ENCODE measurements at regions not wholly inside any gene's neighbourhood (a gene's known extent, or its start where the extent isn't known, plus 50 kb on each side); places are given as distances from the start of the nearest gene placed in this dataset.
"Not testable (repeated sequence)": the region's sequence is repeated elsewhere in the genome, so short reads cannot be mapped to it uniquely, and the experiment has no call there.

GRCh38 chr20:53777402-53777801 is 183.8 kb upstream of the ZNF217 start:
- H3K27ac ChIP-seq (ENCODE audit: low read depth, low read length); H3K9ac ChIP-seq (ENCODE audit: low read depth in 1 of 2, low read length in 2 of 2); H3K36me3 ChIP-seq (ENCODE audit: control insufficient read depth in 1 of 2, insufficient read depth in 2 of 2, low read length in 2 of 2); H3K4me3 ChIP-seq (ENCODE audit: low read depth in 1 of 2, low read length in 2 of 2); H3K9me3 ChIP-seq (ENCODE audit: control insufficient read depth in 1 of 2, low read length in 2 of 2); H3K27me3 ChIP-seq (ENCODE audit: control insufficient read depth in 1 of 2, insufficient read depth in 2 of 2, low read length in 2 of 2): not testable (repeated sequence)
- peaks cover 0 to 11% of the 10 kb centered on the region in 2 donors for H3K4me1 ChIP-seq (ENCODE audit: control insufficient read depth in 1 of 2, insufficient read depth in 2 of 2, low read length in 2 of 2)

GRCh38 chr20:53776858-53777257 is 183.2 kb upstream of the ZNF217 start:
- Histone ChIP-seq H3K36me3 (ENCODE audit: control insufficient read depth in 1 of 2, insufficient read depth in 2 of 2, low read length in 2 of 2) (no peaks in the 10 kb centered on the region), H3K9ac (ENCODE audit: low read depth in 1 of 2, low read length in 2 of 2) (no peak overlapping the region), H3K27me3 (ENCODE audit: control insufficient read depth in 1 of 2, insufficient read depth in 2 of 2, low read length in 2 of 2) (no peaks in the 10 kb centered on the region), H3K9me3 (ENCODE audit: control insufficient read depth in 1 of 2, low read length in 2 of 2) (no peaks in the 10 kb centered on the region), H3K27ac (ENCODE audit: low read depth, low read length) (no peak overlapping the region), H3K4me3 (ENCODE audit: low read depth in 1 of 2, low read length in 2 of 2) (no peak overlapping the region), H3K4me1 (ENCODE audit: control insufficient read depth in 1 of 2, insufficient read depth in 2 of 2, low read length in 2 of 2) (peaks cover 0 to 11% of the 10 kb centered on the region in 2 donors)

- no peak overlapping the region for H3K27ac ChIP-seq (ENCODE audit: low read depth, low read length)
- no peak overlapping the region for H3K4me3 ChIP-seq (ENCODE audit: low read depth in 1 of 2, low read length in 2 of 2)
- no peaks in the 10 kb centered on the region for H3K36me3 ChIP-seq (ENCODE audit: control insufficient read depth in 1 of 2, insufficient read depth in 2 of 2, low read length in 2 of 2)
- no peak overlapping the region for H3K9ac ChIP-seq (ENCODE audit: low read depth in 1 of 2, low read length in 2 of 2)
- peaks cover 0 to 11% of the 10 kb centered on the region in 2 donors for H3K4me1 ChIP-seq (ENCODE audit: control insufficient read depth in 1 of 2, insufficient read depth in 2 of 2, low read length in 2 of 2)
- H3K9me3 ChIP-seq (ENCODE audit: control insufficient read depth in 1 of 2, low read length in 2 of 2) = no peaks in the 10 kb centered on the region
- H3K27me3 ChIP-seq (ENCODE audit: control insufficient read depth in 1 of 2, insufficient read depth in 2 of 2, low read length in 2 of 2) = no peaks in the 10 kb centered on the region
Measured at GRCh38 chr20:53774461-53775203, 181.0 kb upstream of the ZNF217 start.

GRCh38 chr20:53773792-53774401 is 180.3 kb upstream of the ZNF217 start:
- Histone ChIP-seq H3K4me1 (ENCODE audit: control insufficient read depth in 1 of 2, insufficient read depth in 2 of 2, low read length in 2 of 2) (peaks cover 0 to 11% of the 10 kb centered on the region in 2 donors), H3K4me3 (ENCODE audit: low read depth in 1 of 2, low read length in 2 of 2) (no peak overlapping the region), H3K36me3 (ENCODE audit: control insufficient read depth in 1 of 2, insufficient read depth in 2 of 2, low read length in 2 of 2) (no peaks in the 10 kb centered on the region), H3K27me3 (ENCODE audit: control insufficient read depth in 1 of 2, insufficient read depth in 2 of 2, low read length in 2 of 2) (no peaks in the 10 kb centered on the region), H3K27ac (ENCODE audit: low read depth, low read length) (no peak overlapping the region), H3K9ac (ENCODE audit: low read depth in 1 of 2, low read length in 2 of 2) (no peak overlapping the region), H3K9me3 (ENCODE audit: control insufficient read depth in 1 of 2, low read length in 2 of 2) (no peaks in the 10 kb centered on the region)

GRCh38 chr20:53773066-53773791 is 179.6 kb upstream of the ZNF217 start:
- H3K27me3 ChIP-seq (ENCODE audit: control insufficient read depth in 1 of 2, insufficient read depth in 2 of 2, low read length in 2 of 2); H3K27ac ChIP-seq (ENCODE audit: low read depth, low read length); H3K4me3 ChIP-seq (ENCODE audit: low read depth in 1 of 2, low read length in 2 of 2); H3K36me3 ChIP-seq (ENCODE audit: control insufficient read depth in 1 of 2, insufficient read depth in 2 of 2, low read length in 2 of 2); H3K9me3 ChIP-seq (ENCODE audit: control insufficient read depth in 1 of 2, low read length in 2 of 2); H3K4me1 ChIP-seq (ENCODE audit: control insufficient read depth in 1 of 2, insufficient read depth in 2 of 2, low read length in 2 of 2); H3K9ac ChIP-seq (ENCODE audit: low read depth in 1 of 2, low read length in 2 of 2): not testable (repeated sequence)

GRCh38 chr20:53769041-53769440 is 175.4 kb upstream of the ZNF217 start:
- Histone ChIP-seq H3K9ac (ENCODE audit: low read depth in 1 of 2, low read length in 2 of 2) (no peak overlapping the region), H3K9me3 (ENCODE audit: control insufficient read depth in 1 of 2, low read length in 2 of 2) (no peaks in the 10 kb centered on the region), H3K4me1 (ENCODE audit: control insufficient read depth in 1 of 2, insufficient read depth in 2 of 2, low read length in 2 of 2) (peaks cover 3 to 14% of the 10 kb centered on the region in 2 donors), H3K4me3 (ENCODE audit: low read depth in 1 of 2, low read length in 2 of 2) (no peak overlapping the region), H3K36me3 (ENCODE audit: control insufficient read depth in 1 of 2, insufficient read depth in 2 of 2, low read length in 2 of 2) (no peaks in the 10 kb centered on the region), H3K27ac (ENCODE audit: low read depth, low read length) (no peak overlapping the region), H3K27me3 (ENCODE audit: control insufficient read depth in 1 of 2, insufficient read depth in 2 of 2, low read length in 2 of 2) (no peaks in the 10 kb centered on the region)

- H3K9ac ChIP-seq (ENCODE audit: low read depth in 1 of 2, low read length in 2 of 2) = no peak overlapping the region
- H3K9me3 ChIP-seq (ENCODE audit: control insufficient read depth in 1 of 2, low read length in 2 of 2) = no peaks in the 10 kb centered on the region
- peaks cover 10 to 16% of the 10 kb centered on the region in 2 donors for H3K4me1 ChIP-seq (ENCODE audit: control insufficient read depth in 1 of 2, insufficient read depth in 2 of 2, low read length in 2 of 2)
- no peak overlapping the region for H3K27ac ChIP-seq (ENCODE audit: low read depth, low read length)
- no peak overlapping the region for H3K4me3 ChIP-seq (ENCODE audit: low read depth in 1 of 2, low read length in 2 of 2)
- no peaks in the 10 kb centered on the region for H3K36me3 ChIP-seq (ENCODE audit: control insufficient read depth in 1 of 2, insufficient read depth in 2 of 2, low read length in 2 of 2)
- no peaks in the 10 kb centered on the region for H3K27me3 ChIP-seq (ENCODE audit: control insufficient read depth in 1 of 2, insufficient read depth in 2 of 2, low read length in 2 of 2)
Measured at GRCh38 chr20:53768329-53768728, 174.7 kb upstream of the ZNF217 start.

GRCh38 chr20:53767206-53767930 is 173.7 kb upstream of the ZNF217 start:
- no peak overlapping the region for H3K4me3 ChIP-seq (ENCODE audit: low read depth in 1 of 2, low read length in 2 of 2)
- H3K36me3 ChIP-seq (ENCODE audit: control insufficient read depth in 1 of 2, insufficient read depth in 2 of 2, low read length in 2 of 2) = no peaks in the 10 kb centered on the region
- H3K4me1 ChIP-seq (ENCODE audit: control insufficient read depth in 1 of 2, insufficient read depth in 2 of 2, low read length in 2 of 2) = peaks cover 10 to 16% of the 10 kb centered on the region in 2 donors
- H3K27me3 ChIP-seq (ENCODE audit: control insufficient read depth in 1 of 2, insufficient read depth in 2 of 2, low read length in 2 of 2) = no peaks in the 10 kb centered on the region
- H3K27ac ChIP-seq (ENCODE audit: low read depth, low read length) = no peak overlapping the region
- no peaks in the 10 kb centered on the region for H3K9me3 ChIP-seq (ENCODE audit: control insufficient read depth in 1 of 2, low read length in 2 of 2)
- no peak overlapping the region for H3K9ac ChIP-seq (ENCODE audit: low read depth in 1 of 2, low read length in 2 of 2)

- peak overlapping the region; percentile 4 to 52 for H3K9ac ChIP-seq (ENCODE audit: low read depth in 1 of 2, low read length in 2 of 2)
- H3K27ac ChIP-seq (ENCODE audit: low read depth, low read length) = no peak overlapping the region
- H3K9me3 ChIP-seq (ENCODE audit: control insufficient read depth in 1 of 2, low read length in 2 of 2) = no peaks in the 10 kb centered on the region
- H3K4me3 ChIP-seq (ENCODE audit: low read depth in 1 of 2, low read length in 2 of 2) = peak overlapping the region; percentile 35 to 46
- peaks cover 10 to 16% of the 10 kb centered on the region in 2 donors for H3K4me1 ChIP-seq (ENCODE audit: control insufficient read depth in 1 of 2, insufficient read depth in 2 of 2, low read length in 2 of 2)
- no peaks in the 10 kb centered on the region for H3K27me3 ChIP-seq (ENCODE audit: control insufficient read depth in 1 of 2, insufficient read depth in 2 of 2, low read length in 2 of 2)
- no peaks in the 10 kb centered on the region for H3K36me3 ChIP-seq (ENCODE audit: control insufficient read depth in 1 of 2, insufficient read depth in 2 of 2, low read length in 2 of 2)
Measured at GRCh38 chr20:53764415-53764800, 170.8 kb upstream of the ZNF217 start.

Data from duodenal mucosa (tissue), 2 donors.